Kidney (tissue), 13 donors: ENCODE measurements at regions not wholly inside any gene's neighbourhood (a gene's known extent, or its start where the extent isn't known, plus 50 kb on each side); places are given as distances from the start of the nearest gene placed in this dataset.

ENCODE experiments used
- DNase-seq, 5 donors: peaks; one replicate each; pipeline ENCODE4 v3.0.0-alpha.2; 2013 to 2020
- FAIRE-seq: peaks from 2 replicates; lab custom pipeline; 2012; peaks lifted over from hg19 to GRCh38; lab: Jason Lieb, UNC
- H3K27ac ChIP-seq, 2 donors: one replicate each; pipeline ENCODE4 v1.7.0; 2013; ENCODE audit warnings: low read depth in 2 of 2, low read length in 2 of 2, inconsistent platforms in 1 of 2
- H3K27me3 ChIP-seq: one replicate; pipeline ENCODE4 v1.7.1; 2013; ENCODE audit warnings: low read length, inconsistent platforms; ENCODE audit not compliant: control insufficient read depth, insufficient read depth
- H3K36me3 ChIP-seq, 3 donors: one replicate each; pipeline versions ENCODE4 v1.7.0 to v1.7.1; 2013; ENCODE audit warnings: low read length in 3 of 3, control low read depth in 1 of 3, inconsistent platforms in 1 of 3; ENCODE audit not compliant: insufficient read depth in 3 of 3, control insufficient read depth in 2 of 3
- H3K4me1 ChIP-seq, 3 donors: one replicate each; pipeline versions ENCODE4 v1.7.0 to v1.7.1; 2013; ENCODE audit warnings: low read length in 3 of 3, inconsistent platforms in 1 of 3, low read depth in 1 of 3; ENCODE audit not compliant: control insufficient read depth in 2 of 3, insufficient read depth in 2 of 3
- H3K4me3 ChIP-seq, 3 donors: one replicate each; pipeline versions ENCODE4 v1.7.0 to v1.8.1; 2013; ENCODE audit warnings: low read length in 3 of 3, control low read depth in 1 of 3, inconsistent platforms in 1 of 3
- H3K9ac ChIP-seq, 3 donors: one replicate each; pipeline versions ENCODE4 v1.7.0 to v1.7.1; 2013; ENCODE audit warnings: low read length in 3 of 3, control low read depth in 1 of 3, inconsistent platforms in 1 of 3
- H3K9me3 ChIP-seq, 3 donors: one replicate each; pipeline versions ENCODE4 v1.7.0 to v1.7.1; 2013; ENCODE audit warnings: low read length in 3 of 3, control low read depth in 1 of 3, inconsistent platforms in 1 of 3; ENCODE audit not compliant: control insufficient read depth in 2 of 3, insufficient read depth in 1 of 3
- CTCF ChIP-seq: IDR thresholded peaks from 3 replicates; pipeline ENCODE4 v1.5.1; 2012; ENCODE audit warnings: mild to moderate bottlenecking, moderate library complexity, borderline replicate concordance; ENCODE audit not compliant: insufficient read depth; ENCODE audit errors: extremely low read depth
- intact Hi-C: fragments of 100-400 bp; cut with DNase I; formaldehyde crosslinking; loops from one replicate; pipeline ENCODE4 v1.11.1; 2022
- donor health status: control.
- donor health status: control.
- donor health status: control.
- donor health status: control.
- donor health status: control.
- donor health status: DM: yes; HTN: yes; CAD: no.
- donor health status: Normal renal cell carcinoma (clear cell type).

GRCh38 chr16:11472851-11473250 is 113.9 kb downstream of the LITAF start:
- no peak for DNase-seq
- no peak overlapping the region for H3K9ac ChIP-seq
- no peaks in the 10 kb centered on the region for H3K27me3 ChIP-seq
- H3K27ac ChIP-seq, result no peak overlapping the region
- peak; percentile 47 for FAIRE-seq
- no peak for TF ChIP-seq CTCF
- intact Hi-C loops, result no loop called here
- no peaks in the 10 kb centered on the region for H3K9me3 ChIP-seq
- H3K4me1 ChIP-seq, result no peaks in the 10 kb centered on the region
- no peak overlapping the region for H3K4me3 ChIP-seq
- no peaks in the 10 kb centered on the region for H3K36me3 ChIP-seq

- Histone ChIP-seq H3K36me3 (no peaks in the 10 kb centered on the region), H3K27me3 (no peaks in the 10 kb centered on the region), H3K9me3 (no peaks in the 10 kb centered on the region), H3K4me1 (no peaks in the 10 kb centered on the region), H3K4me3 (no peak overlapping the region), H3K9ac (no peak overlapping the region), H3K27ac (no peak overlapping the region)
- intact Hi-C loops, result no loop called here
- TF ChIP-seq CTCF, result no peak
- FAIRE-seq, result no peak
- DNase-seq, result no peak
Measured at GRCh38 chr16:11473728-11474127, 113.0 kb downstream of the LITAF start.

GRCh38 chr16:11474617-11475291 is 112.0 kb downstream of the LITAF start:
- no peak for DNase-seq
- no peak for TF ChIP-seq CTCF
- intact Hi-C loops, result no loop called here
- Histone ChIP-seq H3K9ac (no peak overlapping the region), H3K36me3 (no peaks in the 10 kb centered on the region), H3K4me1 (no peaks in the 10 kb centered on the region), H3K27ac (no peak overlapping the region), H3K4me3 (no peak overlapping the region), H3K9me3 (no peaks in the 10 kb centered on the region), H3K27me3 (no peaks in the 10 kb centered on the region)
- FAIRE-seq, result no peak
